Astrocyte of the spinal cord (primary cell): ENCODE measurements at regions not wholly inside any gene's neighbourhood (a gene's known extent, or its start where the extent isn't known, plus 50 kb on each side); places are given as distances from the start of the nearest gene placed in this dataset.
"Not testable (repeated sequence)": the region's sequence is repeated elsewhere in the genome, so short reads cannot be mapped to it uniquely, and the experiment has no call there.

Experiments
- DNase-seq: peaks from one replicate; pipeline ENCODE4 v3.0.0; 2011; ENCODE audit warnings: low read depth, low spot score
- H3K4me3 ChIP-seq: 2 replicates; pipeline ENCODE4 v1.5.1; 2011; ENCODE audit warnings: low read depth, mild to moderate bottlenecking, low read length, moderate library complexity
- CTCF ChIP-seq: IDR thresholded peaks from 2 replicates; pipeline ENCODE4 v1.5.1; 2012; ENCODE audit warnings: low read depth, mild to moderate bottlenecking, low read length, inconsistent platforms
- in situ Hi-C: cut with HindIII; loops from 2 replicates; pipeline ENCODE4 v1.10.0; 2017; ENCODE audit warnings: low sequenced_read_pairs

- no peak overlapping the region for H3K4me3 ChIP-seq
- no peak for TF ChIP-seq CTCF
- in situ Hi-C loops, result no loop called here
- DNase-seq, result no peak
Measured at GRCh38 chr5:164148292-164148691, 642.9 kb downstream of the MAT2B start.

GRCh38 chr5:164152539-164152938 is 647.1 kb downstream of the MAT2B start:
- DNase-seq, in situ Hi-C loops, H3K4me3 ChIP-seq: not testable (repeated sequence)

GRCh38 chr5:164153469-164154172 is 648.2 kb downstream of the MAT2B start:
- no peak for TF ChIP-seq CTCF
- DNase-seq, result no peak
- in situ Hi-C loops, result no loop called here
- no peak overlapping the region for H3K4me3 ChIP-seq

- no peak for TF ChIP-seq CTCF
- DNase-seq, result no peak
- H3K4me3 ChIP-seq, result no peak overlapping the region
- in situ Hi-C loops, result no loop called here
Measured at GRCh38 chr5:164170814-164171213, 665.4 kb downstream of the MAT2B start.

GRCh38 chr5:164175083-164175482 is 669.7 kb downstream of the MAT2B start:
- no peak for TF ChIP-seq CTCF
- H3K4me3 ChIP-seq, result no peak overlapping the region
- in situ Hi-C loops, result no loop called here
- DNase-seq, result peak; percentile 39

GRCh38 chr5:164179406-164179805 is 674.0 kb downstream of the MAT2B start:
- DNase-seq, result no peak
- no peak for TF ChIP-seq CTCF
- in situ Hi-C loops, result no loop called here
- H3K4me3 ChIP-seq, result no peak overlapping the region

- no peak overlapping the region for H3K4me3 ChIP-seq
- in situ Hi-C loops, result no loop called here
- no peak for TF ChIP-seq CTCF
- no peak for DNase-seq
Measured at GRCh38 chr5:164181604-164182003, 676.2 kb downstream of the MAT2B start.
